Loucy (cell line): ENCODE measurements at regions not wholly inside any gene's neighbourhood (a gene's known extent, or its start where the extent isn't known, plus 50 kb on each side); places are given as distances from the start of the nearest gene placed in this dataset.

Experiments used
- H2AFZ ChIP-seq: fragments of 200-600 bp; sonication (generic); 2 replicates; pipeline ENCODE4 v1.6.0; 2016; ENCODE audit warnings: antibody characterized with exemption, mild to moderate bottlenecking, low read length, moderate library complexity
- H3F3A ChIP-seq: fragments of 200-600 bp; 2 replicates; pipeline ENCODE4 v1.6.0; 2016; ENCODE audit warnings: antibody characterized with exemption, low read depth, mild to moderate bottlenecking
- H3K27me3 ChIP-seq: fragments of 200-600 bp; sonication (generic); 2 replicates; pipeline ENCODE4 v1.6.1; 2014; ENCODE audit warnings: low read length, mild to moderate bottlenecking; ENCODE audit not compliant: insufficient read depth, poor library complexity, severe bottlenecking
- H3K36me3 ChIP-seq: fragments of 200-600 bp; sonication (generic); 2 replicates; pipeline ENCODE4 v1.6.1; 2016; ENCODE audit warnings: low read length; ENCODE audit not compliant: insufficient read depth
- H3K4me1 ChIP-seq: fragments of 200-600 bp; sonication (generic); 2 replicates; pipeline ENCODE4 v1.5.1; 2014; ENCODE audit warnings: low read length, mild to moderate bottlenecking; ENCODE audit not compliant: insufficient read depth, poor library complexity, severe bottlenecking
- H3K4me2 ChIP-seq: fragments of 200-600 bp; sonication (generic); 2 replicates; pipeline ENCODE4 v1.6.0; 2014; ENCODE audit warnings: antibody characterized with exemption, low read length, low read depth, mild to moderate bottlenecking; ENCODE audit not compliant: poor library complexity, severe bottlenecking
- H3K4me3 ChIP-seq: fragments of 200-600 bp; sonication (generic); 2 replicates; pipeline ENCODE4 v1.5.1; 2014; ENCODE audit warnings: low read length, mild to moderate bottlenecking, mixed read lengths; ENCODE audit not compliant: poor library complexity, severe bottlenecking
- H3K79me2 ChIP-seq: fragments of 200-600 bp; sonication (generic); 2 replicates; pipeline ENCODE4 v1.6.1; 2014; ENCODE audit warnings: low read length; ENCODE audit not compliant: insufficient read depth
- H3K9ac ChIP-seq: fragments of 200-600 bp; sonication (generic); 2 replicates; pipeline ENCODE4 v1.6.0; 2014; ENCODE audit warnings: mild to moderate bottlenecking, low read depth, low read length, moderate library complexity; ENCODE audit not compliant: poor library complexity, severe bottlenecking
- H3K9me2 ChIP-seq: fragments of 200-600 bp; sonication (generic); replicated peaks from 2 replicates; pipeline ENCODE4 v1.6.1; 2016; ENCODE audit warnings: low read depth, low read length, mixed read lengths
- H3K9me3 ChIP-seq: fragments of 200-600 bp; sonication (generic); 2 replicates; pipeline ENCODE4 v1.6.1; 2014; ENCODE audit warnings: mild to moderate bottlenecking, antibody characterized with exemption, low read length, low read depth; ENCODE audit not compliant: insufficient read depth
- H4K20me1 ChIP-seq: fragments of 200-600 bp; sonication (generic); 2 replicates; pipeline ENCODE4 v1.6.0; 2014; ENCODE audit warnings: antibody characterized with exemption, low read length, mild to moderate bottlenecking; ENCODE audit not compliant: insufficient read depth, poor library complexity, severe bottlenecking
- CTCF ChIP-seq: fragments of 200-600 bp; sonication (generic); conservative IDR thresholded peaks from 2 replicates; pipeline ENCODE4 v1.5.1; 2014; ENCODE audit warnings: mild to moderate bottlenecking, antibody characterized with exemption, low read length
- EZH2phosphoT487 ChIP-seq: fragments of 200-600 bp; IDR thresholded peaks from 2 replicates; pipeline ENCODE4 v1.6.1; 2018; ENCODE audit warnings: antibody characterized with exemption, mild to moderate bottlenecking, moderate library complexity, borderline replicate concordance

DNA sequence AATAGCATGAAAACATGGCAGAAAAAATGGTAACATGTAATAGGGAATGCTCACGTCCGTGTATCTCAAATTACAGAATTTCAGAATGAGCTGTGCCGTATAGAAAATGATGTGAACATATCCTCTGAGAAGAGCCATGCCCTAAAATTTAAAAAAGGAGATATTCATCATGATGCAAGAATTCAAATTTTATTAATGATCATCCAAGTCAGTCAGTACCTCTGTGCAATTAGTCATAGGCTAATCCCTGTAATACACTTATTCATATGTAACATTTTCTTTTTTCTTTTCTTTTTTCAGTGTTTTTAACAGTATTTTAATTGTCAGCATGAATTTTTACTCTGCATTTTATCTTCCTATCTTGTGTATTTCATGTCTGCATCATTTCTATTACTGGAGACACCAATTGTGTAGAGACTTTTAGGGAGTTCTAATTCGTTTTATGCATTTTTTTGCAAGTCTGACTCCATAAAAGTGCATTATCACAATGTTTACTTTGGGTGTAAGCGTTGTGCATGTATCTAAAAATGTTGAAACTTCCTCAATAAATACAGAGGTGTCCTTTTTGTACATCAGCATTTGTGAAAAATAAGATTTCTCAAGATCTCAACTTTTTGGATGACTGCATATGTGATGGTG is 1103.7 kb upstream of the CELF2 start:
- no peak for TF ChIP-seq CTCF
- no peak for TF ChIP-seq EZH2phosphoT487
- Histone ChIP-seq H3K9me2 (no peaks in the 10 kb centered on the region), H3K27me3 (no peaks in the 10 kb centered on the region), H4K20me1 (no peaks in the 10 kb centered on the region), H3K4me2 (no peak overlapping the region), H3K9me3 (no peaks in the 10 kb centered on the region), H2AFZ (no peak overlapping the region), H3F3A (no peaks in the 10 kb centered on the region), H3K36me3 (no peaks in the 10 kb centered on the region), H3K79me2 (no peaks in the 10 kb centered on the region), H3K9ac (no peak overlapping the region), H3K4me1 (no peaks in the 10 kb centered on the region), H3K4me3 (no peak overlapping the region)

DNA sequence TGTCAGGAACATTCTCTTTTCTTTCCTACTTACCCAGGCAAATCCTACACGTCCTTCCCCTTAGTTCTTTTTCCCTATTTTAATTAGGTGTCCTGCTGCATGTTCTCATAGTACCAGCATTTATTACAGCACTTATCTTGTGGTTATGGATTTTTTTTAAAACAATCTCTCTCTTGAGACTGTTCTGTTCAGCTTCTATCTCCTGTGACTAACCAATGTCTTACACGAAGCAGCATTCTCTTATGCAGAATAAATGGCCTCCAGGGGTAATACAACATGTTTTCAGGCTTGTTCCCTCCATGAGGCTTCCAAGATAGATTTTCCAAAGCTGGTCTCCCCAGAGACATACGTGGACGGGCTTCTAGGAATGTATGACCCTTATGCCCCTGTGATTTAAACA is 1096.1 kb upstream of the CELF2 start:
- Histone ChIP-seq H3K9me2 (no peaks in the 10 kb centered on the region), H3F3A (no peaks in the 10 kb centered on the region), H3K27me3 (no peaks in the 10 kb centered on the region), H3K4me1 (no peaks in the 10 kb centered on the region), H3K4me2 (no peak overlapping the region), H2AFZ (no peak overlapping the region), H3K79me2 (no peaks in the 10 kb centered on the region), H3K9ac (no peak overlapping the region), H4K20me1 (no peaks in the 10 kb centered on the region), H3K9me3 (no peaks in the 10 kb centered on the region; the same call in 1 of the 2 replicates), H3K4me3 (no peak overlapping the region), H3K36me3 (no peaks in the 10 kb centered on the region)
- TF ChIP-seq EZH2phosphoT487 (no peak), CTCF (no peak)

DNA sequence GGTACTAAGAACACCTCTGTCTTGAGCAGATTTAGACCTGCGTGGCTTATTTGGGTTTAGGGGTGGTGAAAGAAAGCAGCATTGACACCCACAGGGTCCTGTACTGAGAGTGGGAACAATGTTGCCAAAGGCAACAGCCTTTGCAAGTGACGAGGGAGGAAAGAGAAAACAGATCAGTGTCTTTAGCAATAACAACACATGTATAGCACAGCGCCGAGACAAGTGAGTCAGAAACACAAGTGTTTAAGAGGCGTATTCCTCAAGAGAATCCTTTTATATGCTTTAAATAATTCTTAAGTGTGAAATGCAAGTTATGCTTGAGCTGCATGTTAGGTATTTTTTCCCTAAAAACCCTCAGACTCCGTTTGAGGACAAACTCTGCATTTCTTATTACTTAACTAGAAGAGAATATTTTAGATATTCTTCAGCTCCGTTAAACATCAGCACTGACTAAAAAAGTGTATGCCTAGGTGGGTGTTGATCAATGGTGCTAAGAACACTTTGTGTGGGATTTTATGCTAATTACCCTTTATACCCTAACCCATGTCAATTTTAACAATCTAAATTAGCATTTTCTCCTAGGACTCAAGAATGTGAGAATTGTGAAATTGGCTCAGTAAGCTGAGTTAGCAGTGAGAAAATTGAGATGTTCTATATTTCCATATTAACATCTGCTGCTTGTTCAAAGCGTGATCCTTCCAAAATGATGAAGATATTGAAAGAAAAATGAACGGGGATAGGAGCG is 1095.4 kb upstream of the CELF2 start:
- Histone ChIP-seq H3K4me1 (no peaks in the 10 kb centered on the region), H3K4me3 (no peak overlapping the region)

More for the DNA sequence above, 1095.4 kb upstream of the CELF2 start:
- H3K79me2 ChIP-seq = no peaks in the 10 kb centered on the region
- H3K4me2 ChIP-seq = no peak overlapping the region
- no peaks in the 10 kb centered on the region; the same call in 1 of the 2 replicates for H3K9me3 ChIP-seq
- no peak overlapping the region for H2AFZ ChIP-seq
- H4K20me1 ChIP-seq = no peaks in the 10 kb centered on the region
- TF ChIP-seq EZH2phosphoT487 (no peak), CTCF (no peak)
- H3F3A ChIP-seq = no peaks in the 10 kb centered on the region
- H3K36me3 ChIP-seq = no peaks in the 10 kb centered on the region
- H3K27me3 ChIP-seq = no peaks in the 10 kb centered on the region
- H3K9ac ChIP-seq = no peak overlapping the region
- H3K9me2 ChIP-seq = no peaks in the 10 kb centered on the region
